Nephron (organoid): ENCODE measurements at regions not wholly inside any gene's neighbourhood (a gene's known extent, or its start where the extent isn't known, plus 50 kb on each side); places are given as distances from the start of the nearest gene placed in this dataset.

Experiments
- H3K27ac Mint-ChIP-seq, 3 experiments: 2 replicates each; pipeline ENCODE4 v1.8.0; 2020; ENCODE audit warnings: mixed read lengths in 3 of 3, mild to moderate bottlenecking in 2 of 3, moderate library complexity in 1 of 3
- H3K27me3 Mint-ChIP-seq: 2 replicates; pipeline ENCODE4 v1.8.0; 2021; ENCODE audit warnings: low read depth, mild to moderate bottlenecking, moderate library complexity, mixed read lengths
- H3K36me3 Mint-ChIP-seq: 2 replicates; pipeline ENCODE4 v1.8.0; 2020; ENCODE audit warnings: low read depth, mixed read lengths
- H3K4me1 Mint-ChIP-seq: 2 replicates; pipeline ENCODE4 v1.8.0; 2020; ENCODE audit warnings: mixed read lengths
- H3K4me3 Mint-ChIP-seq, 3 experiments: 2 replicates each; pipeline ENCODE4 v1.8.0; 2020; ENCODE audit warnings: mild to moderate bottlenecking in 3 of 3, mixed read lengths in 3 of 3, moderate library complexity in 2 of 3
- H3K9me3 Mint-ChIP-seq: 2 replicates; pipeline ENCODE4 v1.8.0; 2020; ENCODE audit warnings: mixed read lengths
- TF ChIP-seq, protein P1 (sequence below), 3 experiments: fragments of 200-600 bp; sonication (generic); IDR thresholded peaks; one replicate each; pipeline ENCODE4 v1.5.0; 2021; ENCODE audit warnings: antibody characterized with exemption in 3 of 3; ENCODE audit not compliant: unreplicated experiment in 3 of 3

DNA sequence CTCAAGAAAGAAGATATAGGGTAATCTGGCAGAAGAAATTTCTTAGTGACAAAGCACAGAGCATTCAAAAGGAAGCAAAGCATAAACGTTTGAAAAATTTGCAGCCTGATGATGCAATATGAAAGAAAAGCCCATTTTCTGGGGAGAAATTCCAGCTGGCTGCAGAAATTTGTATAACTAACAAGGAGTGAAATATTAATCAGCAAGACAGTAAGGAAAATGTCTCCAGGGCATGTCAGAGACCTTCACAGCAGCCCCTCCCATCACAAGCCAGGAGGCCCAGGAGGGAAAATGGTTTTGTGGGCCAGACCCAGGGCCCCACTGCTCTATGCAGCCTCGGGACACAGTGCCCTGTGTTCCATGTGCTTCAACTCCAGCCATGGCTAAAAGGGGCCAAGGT, 359.4 kb downstream of the HINT1 start:
- Mint-ChIP-seq H3K4me1 (peaks cover 5% of the 10 kb centered on the region), H3K27me3 (no peaks in the 10 kb centered on the region), H3K4me3 (no peak overlapping the region), H3K9me3 (peaks cover 13% of the 10 kb centered on the region), H3K27ac (peak overlapping the region in 1 of 3 experiments; percentile 22), H3K36me3 (no peaks in the 10 kb centered on the region)
- TF ChIP-seq, protein P1, sequence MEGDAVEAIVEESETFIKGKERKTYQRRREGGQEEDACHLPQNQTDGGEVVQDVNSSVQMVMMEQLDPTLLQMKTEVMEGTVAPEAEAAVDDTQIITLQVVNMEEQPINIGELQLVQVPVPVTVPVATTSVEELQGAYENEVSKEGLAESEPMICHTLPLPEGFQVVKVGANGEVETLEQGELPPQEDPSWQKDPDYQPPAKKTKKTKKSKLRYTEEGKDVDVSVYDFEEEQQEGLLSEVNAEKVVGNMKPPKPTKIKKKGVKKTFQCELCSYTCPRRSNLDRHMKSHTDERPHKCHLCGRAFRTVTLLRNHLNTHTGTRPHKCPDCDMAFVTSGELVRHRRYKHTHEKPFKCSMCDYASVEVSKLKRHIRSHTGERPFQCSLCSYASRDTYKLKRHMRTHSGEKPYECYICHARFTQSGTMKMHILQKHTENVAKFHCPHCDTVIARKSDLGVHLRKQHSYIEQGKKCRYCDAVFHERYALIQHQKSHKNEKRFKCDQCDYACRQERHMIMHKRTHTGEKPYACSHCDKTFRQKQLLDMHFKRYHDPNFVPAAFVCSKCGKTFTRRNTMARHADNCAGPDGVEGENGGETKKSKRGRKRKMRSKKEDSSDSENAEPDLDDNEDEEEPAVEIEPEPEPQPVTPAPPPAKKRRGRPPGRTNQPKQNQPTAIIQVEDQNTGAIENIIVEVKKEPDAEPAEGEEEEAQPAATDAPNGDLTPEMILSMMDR (IDR thresholded peaks at IDR 0.05; ENCODE audit: unreplicated experiment in 3 of 3) = no peak

DNA sequence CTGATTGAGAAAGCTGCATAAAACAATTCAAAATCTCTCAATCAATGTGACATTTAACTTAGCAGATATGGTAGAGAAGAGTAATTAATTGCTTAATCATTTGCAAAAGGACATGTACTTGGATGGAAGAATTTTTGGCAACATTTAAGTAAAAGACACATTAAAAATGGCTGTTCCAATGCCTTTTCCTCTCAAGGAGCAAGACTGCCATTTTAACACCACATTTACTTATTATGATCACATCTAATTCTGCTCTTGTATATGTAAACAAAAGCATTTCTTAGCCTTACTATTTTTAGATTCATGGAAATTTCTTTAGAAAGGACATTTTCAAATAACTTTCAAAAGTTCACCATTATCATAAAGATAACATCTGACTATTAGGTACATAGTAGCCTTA, 360.0 kb downstream of the HINT1 start:
- Mint-ChIP-seq H3K27ac (peak overlapping the region in 1 of 3 experiments; percentile 22), H3K9me3 (peaks cover 13% of the 10 kb centered on the region), H3K27me3 (no peaks in the 10 kb centered on the region), H3K4me3 (no peak overlapping the region), H3K4me1 (peaks cover 5% of the 10 kb centered on the region), H3K36me3 (no peaks in the 10 kb centered on the region)
- TF ChIP-seq, protein P1 (IDR thresholded peaks at IDR 0.05; ENCODE audit: unreplicated experiment in 3 of 3) = no peak

DNA sequence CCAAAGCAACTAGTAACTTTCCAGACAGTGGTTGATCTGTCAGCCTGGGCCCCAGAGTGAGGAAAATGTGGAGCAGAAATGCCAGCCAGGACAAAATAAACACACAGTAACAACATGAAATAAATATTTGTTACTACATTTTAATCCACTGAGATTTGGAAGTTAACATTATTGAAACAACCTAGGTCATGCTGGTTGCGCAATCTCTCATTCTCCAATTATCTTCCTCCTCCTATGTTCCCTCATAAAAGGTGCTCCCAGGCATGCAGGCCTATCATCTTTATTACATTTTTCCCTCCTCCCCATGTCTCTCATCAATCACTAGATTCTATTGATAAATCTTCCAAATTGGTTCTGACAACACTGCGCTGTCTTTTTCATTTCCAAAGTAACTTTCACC, 363.1 kb downstream of the HINT1 start:
- no peaks in the 10 kb centered on the region for H3K27me3 Mint-ChIP-seq
- H3K27ac Mint-ChIP-seq = no peak overlapping the region
- TF ChIP-seq, protein P1 (IDR thresholded peaks at IDR 0.05; ENCODE audit: unreplicated experiment in 3 of 3) = no peak
- H3K4me3 Mint-ChIP-seq = no peak overlapping the region
- no peaks in the 10 kb centered on the region for H3K36me3 Mint-ChIP-seq
- peaks cover 22% of the 10 kb centered on the region for H3K9me3 Mint-ChIP-seq
- H3K4me1 Mint-ChIP-seq = peaks cover 5% of the 10 kb centered on the region

DNA sequence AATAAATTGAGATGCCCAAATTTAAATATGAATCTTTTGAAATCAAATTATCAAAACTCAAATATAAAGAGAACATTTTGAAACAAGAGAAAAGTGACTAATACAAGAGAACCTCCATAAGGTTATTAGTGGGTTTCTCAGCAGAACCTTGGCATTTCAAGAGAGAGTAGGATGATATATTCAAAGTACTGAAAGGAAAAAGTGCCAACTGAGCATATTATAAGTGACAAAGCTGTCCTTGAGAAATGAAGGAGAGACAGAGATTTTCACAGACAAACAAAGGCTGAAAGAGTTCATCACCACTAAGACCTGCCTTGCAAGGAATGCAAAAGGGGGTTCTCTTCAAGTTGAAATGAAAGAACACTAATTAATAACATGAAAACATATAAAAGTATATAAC, 366.0 kb downstream of the HINT1 start:
- TF ChIP-seq, protein P1 (IDR thresholded peaks at IDR 0.05; ENCODE audit: unreplicated experiment in 3 of 3) = no peak
- Mint-ChIP-seq H3K4me1 (no peaks in the 10 kb centered on the region), H3K4me3 (no peak overlapping the region), H3K9me3 (peaks cover 20% of the 10 kb centered on the region), H3K36me3 (no peaks in the 10 kb centered on the region), H3K27me3 (no peaks in the 10 kb centered on the region), H3K27ac (no peak overlapping the region)

DNA sequence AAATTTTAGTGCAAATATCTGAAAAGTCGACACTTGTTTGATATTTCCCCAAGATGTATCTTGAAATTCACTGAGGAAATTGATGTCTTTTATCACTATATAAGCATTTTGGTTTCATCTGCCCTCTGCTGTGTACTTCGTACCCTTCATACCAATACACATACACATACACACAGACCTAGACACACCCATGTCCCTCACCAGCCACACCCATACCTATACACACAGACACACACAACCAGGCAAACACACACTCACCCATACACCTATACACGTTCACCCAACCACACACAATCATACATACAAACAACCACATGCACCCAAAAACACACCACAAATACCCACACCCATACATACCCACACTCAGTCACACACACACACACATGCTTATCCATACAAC, 367.8 kb downstream of the HINT1 start:
- TF ChIP-seq, protein P1 (IDR thresholded peaks at IDR 0.05; ENCODE audit: unreplicated experiment in 3 of 3) = no peak
- H3K4me3 Mint-ChIP-seq = no peak overlapping the region
- H3K36me3 Mint-ChIP-seq = no peaks in the 10 kb centered on the region
- peaks cover 19% of the 10 kb centered on the region for H3K9me3 Mint-ChIP-seq
- no peaks in the 10 kb centered on the region for H3K4me1 Mint-ChIP-seq
- no peak overlapping the region for H3K27ac Mint-ChIP-seq
- H3K27me3 Mint-ChIP-seq = no peaks in the 10 kb centered on the region

DNA sequence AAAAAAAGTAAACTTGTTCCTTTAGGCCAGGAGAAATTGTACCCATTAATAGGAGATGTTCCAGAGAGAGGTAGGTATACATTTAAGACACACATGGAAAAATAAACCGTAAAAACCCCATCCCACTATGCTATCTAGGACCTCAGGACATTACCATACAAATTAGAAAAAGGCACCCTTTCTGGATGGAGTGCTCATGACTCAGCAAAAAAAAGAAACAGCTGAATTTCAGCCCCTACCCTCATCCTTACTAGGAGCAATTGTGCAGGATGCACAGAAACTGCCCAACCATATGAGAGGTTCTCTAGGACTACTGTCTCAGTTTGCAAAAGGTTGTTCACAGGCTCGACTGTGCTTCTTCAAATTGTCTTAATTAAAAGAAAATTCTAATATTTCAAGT, 368.2 kb downstream of the HINT1 start:
- Mint-ChIP-seq H3K27ac (no peak overlapping the region), H3K9me3 (peaks cover 17% of the 10 kb centered on the region), H3K4me3 (no peak overlapping the region), H3K4me1 (no peaks in the 10 kb centered on the region), H3K36me3 (no peaks in the 10 kb centered on the region), H3K27me3 (no peaks in the 10 kb centered on the region)
- TF ChIP-seq, protein P1 (IDR thresholded peaks at IDR 0.05; ENCODE audit: unreplicated experiment in 3 of 3) = no peak
